Stimulated activated CD4-positive, alpha-beta T cell treated with anti-CD3 and anti-CD28 coated beads, Interleukin-12 subunit alpha, Interleukin-12 subunit beta, amount 100 ng/mL, for 48 hours (primary cell): ENCODE measurements at regions not wholly inside any gene's neighbourhood (a gene's known extent, or its start where the extent isn't known, plus 50 kb on each side); places are given as distances from the start of the nearest gene placed in this dataset.

Experiments used
- DNase-seq, 3 donors: peaks; one replicate each; pipeline ENCODE4 v3.0.0-alpha.2; 2020; ENCODE audit warnings: low read depth in 2 of 3, low spot score in 1 of 3

- no peak for DNase-seq
Measured at GRCh38 chr16:9449597-9449996, 358.2 kb downstream of the HAPSTR1 start.

- no peak for DNase-seq
Measured at GRCh38 chr16:9457215-9457614, 365.8 kb downstream of the HAPSTR1 start.

GRCh38 chr16:9458816-9459215, 367.4 kb downstream of the HAPSTR1 start:
- DNase-seq, result no peak

GRCh38 chr16:9462984-9463383, 371.5 kb downstream of the HAPSTR1 start:
- DNase-seq, result no peak

- no peak for DNase-seq
Measured at GRCh38 chr16:9463461-9463860, 372.0 kb downstream of the HAPSTR1 start.

- no peak for DNase-seq
Measured at GRCh38 chr16:9465161-9465560, 373.7 kb downstream of the HAPSTR1 start.

- no peak for DNase-seq
Measured at GRCh38 chr16:9469512-9469911, 378.1 kb downstream of the HAPSTR1 start.

- no peak for DNase-seq
Measured at GRCh38 chr16:9476744-9477143, 385.3 kb downstream of the HAPSTR1 start.

- DNase-seq, result no peak
Measured at GRCh38 chr16:9479008-9479407, 387.6 kb downstream of the HAPSTR1 start.

GRCh38 chr16:9480503-9480902, 389.1 kb downstream of the HAPSTR1 start:
- no peak for DNase-seq

- DNase-seq, result no peak
Measured at GRCh38 chr16:9481747-9482730, 390.6 kb downstream of the HAPSTR1 start.

- DNase-seq, result no peak
Measured at GRCh38 chr16:9484426-9484825, 393.0 kb downstream of the HAPSTR1 start.

GRCh38 chr16:9484881-9485280, 393.4 kb downstream of the HAPSTR1 start:
- no peak for DNase-seq

GRCh38 chr16:9489835-9490467, 398.5 kb downstream of the HAPSTR1 start:
- no peak for DNase-seq

- DNase-seq, result no peak
Measured at GRCh38 chr16:9495824-9496223, 404.4 kb downstream of the HAPSTR1 start.

- DNase-seq, result no peak
Measured at GRCh38 chr16:9497750-9498149, 406.3 kb downstream of the HAPSTR1 start.

GRCh38 chr16:9499941-9500593, 408.6 kb downstream of the HAPSTR1 start:
- DNase-seq, result no peak

- no peak for DNase-seq
Measured at GRCh38 chr16:9500872-9501271, 409.4 kb downstream of the HAPSTR1 start.

- no peak for DNase-seq
Measured at GRCh38 chr16:9503251-9503984, 412.0 kb downstream of the HAPSTR1 start.

- no peak for DNase-seq
Measured at GRCh38 chr16:9508328-9508936, 417.0 kb downstream of the HAPSTR1 start.

- no peak for DNase-seq
Measured at GRCh38 chr16:9509663-9510062, 418.2 kb downstream of the HAPSTR1 start.
